ENCODE measurements at regions not wholly inside any gene's neighbourhood (a gene's known extent, or its start where the extent isn't known, plus 50 kb on each side); places are given as distances from the start of the nearest gene placed in this dataset.
A peak's percentile ranks its signal among the peaks of the same experiment; 100 is the strongest.
"Not testable (repeated sequence)": the region's sequence is repeated elsewhere in the genome, so short reads cannot be mapped to it uniquely, and the experiment has no call there.

DNA sequence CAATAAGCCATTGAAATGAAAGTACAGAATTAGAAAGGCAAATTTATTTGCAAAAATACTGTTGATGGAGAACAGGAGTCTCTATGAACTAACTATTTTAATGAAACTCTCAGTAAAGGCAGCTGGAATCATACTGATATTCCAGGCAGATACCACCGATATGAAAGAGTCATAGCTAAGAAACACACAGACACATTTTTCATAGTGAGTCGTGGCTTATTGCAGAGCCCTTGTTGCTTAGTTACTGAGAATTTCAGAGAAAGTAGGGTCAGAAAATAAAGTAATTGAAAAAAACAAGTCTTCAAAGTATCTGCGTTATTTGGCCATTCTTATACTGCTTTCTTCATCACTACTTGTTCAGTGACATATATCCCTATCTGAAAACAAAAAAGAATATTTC is 1890.9 kb downstream of the PCDH9 start:
- Mint-ChIP-seq H3K27ac (ENCODE audit: unreplicated experiment) (no peak overlapping the region), H3K4me3 (ENCODE audit: unreplicated experiment) (no peak overlapping the region)
- DNase-seq (ENCODE audit: low spot score): no peak

DNA sequence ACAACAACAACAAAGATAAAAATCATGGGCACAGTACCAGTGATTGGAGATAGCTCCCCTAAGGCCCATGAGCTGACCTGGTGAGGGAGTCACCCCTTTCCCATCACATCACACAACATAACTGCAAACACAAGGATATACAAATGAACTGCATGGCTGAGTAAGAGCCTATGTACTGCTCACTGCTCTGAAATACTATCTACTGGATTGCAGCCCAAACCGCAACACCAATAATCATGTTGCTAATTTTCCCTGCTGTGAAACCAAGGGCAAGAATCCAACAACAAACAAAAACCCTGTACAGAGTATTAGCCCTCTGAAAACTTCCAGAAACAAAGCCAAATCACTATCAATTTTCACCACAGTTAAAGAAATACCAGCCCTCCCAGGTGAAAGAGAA is 1893.2 kb downstream of the PCDH9 start:
- H3K9me3 Mint-ChIP-seq (ENCODE audit: low read depth): peaks cover 8% of the 10 kb centered on the region
- peaks cover 7% of the 10 kb centered on the region for H3K4me1 Mint-ChIP-seq (ENCODE audit: low read depth)
- H3K4me3 Mint-ChIP-seq (ENCODE audit: unreplicated experiment): no peak overlapping the region
- no peak overlapping the region for H3K27ac Mint-ChIP-seq (ENCODE audit: unreplicated experiment)
- no peaks in the 10 kb centered on the region for H3K27me3 Mint-ChIP-seq (ENCODE audit: low read depth)
- TF ChIP-seq, protein P1, sequence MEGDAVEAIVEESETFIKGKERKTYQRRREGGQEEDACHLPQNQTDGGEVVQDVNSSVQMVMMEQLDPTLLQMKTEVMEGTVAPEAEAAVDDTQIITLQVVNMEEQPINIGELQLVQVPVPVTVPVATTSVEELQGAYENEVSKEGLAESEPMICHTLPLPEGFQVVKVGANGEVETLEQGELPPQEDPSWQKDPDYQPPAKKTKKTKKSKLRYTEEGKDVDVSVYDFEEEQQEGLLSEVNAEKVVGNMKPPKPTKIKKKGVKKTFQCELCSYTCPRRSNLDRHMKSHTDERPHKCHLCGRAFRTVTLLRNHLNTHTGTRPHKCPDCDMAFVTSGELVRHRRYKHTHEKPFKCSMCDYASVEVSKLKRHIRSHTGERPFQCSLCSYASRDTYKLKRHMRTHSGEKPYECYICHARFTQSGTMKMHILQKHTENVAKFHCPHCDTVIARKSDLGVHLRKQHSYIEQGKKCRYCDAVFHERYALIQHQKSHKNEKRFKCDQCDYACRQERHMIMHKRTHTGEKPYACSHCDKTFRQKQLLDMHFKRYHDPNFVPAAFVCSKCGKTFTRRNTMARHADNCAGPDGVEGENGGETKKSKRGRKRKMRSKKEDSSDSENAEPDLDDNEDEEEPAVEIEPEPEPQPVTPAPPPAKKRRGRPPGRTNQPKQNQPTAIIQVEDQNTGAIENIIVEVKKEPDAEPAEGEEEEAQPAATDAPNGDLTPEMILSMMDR (IDR thresholded peaks at IDR 0.05): no peak
- H3K36me3 Mint-ChIP-seq (ENCODE audit: low read depth): peaks cover 2% of the 10 kb centered on the region
- no peak for DNase-seq (ENCODE audit: low spot score)

More for the DNA sequence above, 1890.9 kb downstream of the PCDH9 start:
- H3K9me3 Mint-ChIP-seq (ENCODE audit: low read depth): peaks cover 8% of the 10 kb centered on the region
- TF ChIP-seq, protein P1 (IDR thresholded peaks at IDR 0.05): no peak
- peaks cover 21% of the 10 kb centered on the region for H3K4me1 Mint-ChIP-seq (ENCODE audit: low read depth)
- H3K27me3 Mint-ChIP-seq (ENCODE audit: low read depth): no peaks in the 10 kb centered on the region
- H3K36me3 Mint-ChIP-seq (ENCODE audit: low read depth): peaks cover 2% of the 10 kb centered on the region

DNA sequence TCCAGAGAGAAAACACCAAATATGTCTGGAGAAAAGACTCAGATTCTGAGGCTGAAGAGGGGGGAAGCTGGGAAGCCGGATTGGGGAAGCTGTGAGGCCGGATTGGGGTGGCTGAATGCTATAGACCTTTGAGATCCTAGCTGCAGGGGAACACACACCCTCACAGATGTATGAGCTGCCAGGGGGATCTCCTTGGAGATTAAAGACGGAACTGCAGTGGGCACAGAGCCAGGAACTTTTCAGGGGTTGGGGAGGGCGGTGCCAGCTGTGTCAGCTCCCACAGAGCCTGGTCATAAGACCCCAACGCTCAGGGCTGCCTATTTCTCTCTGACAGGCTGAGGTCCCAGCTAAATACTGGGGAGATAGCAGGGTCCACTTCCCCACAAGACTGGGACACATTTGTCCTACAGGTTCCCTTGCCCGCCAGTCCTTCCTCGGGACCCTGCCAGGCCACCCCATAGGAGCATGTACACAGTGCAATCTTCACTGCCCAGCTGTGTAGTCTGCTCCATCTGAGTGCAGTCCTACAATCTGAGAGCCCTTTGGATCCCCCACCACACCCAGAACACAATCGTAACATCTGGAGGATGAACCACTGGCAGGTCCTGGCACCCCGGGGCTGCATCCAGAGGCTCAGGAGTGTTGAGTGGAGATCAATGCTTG is 1893.9 kb downstream of the PCDH9 start:
- Mint-ChIP-seq H3K27ac (ENCODE audit: unreplicated experiment) (no peak overlapping the region), H3K9me3 (ENCODE audit: low read depth) (peaks cover 8% of the 10 kb centered on the region), H3K4me1 (ENCODE audit: low read depth) (peaks cover 10% of the 10 kb centered on the region), H3K36me3 (ENCODE audit: low read depth) (peaks cover 2% of the 10 kb centered on the region), H3K27me3 (ENCODE audit: low read depth) (no peaks in the 10 kb centered on the region), H3K4me3 (ENCODE audit: unreplicated experiment) (no peak overlapping the region)
- DNase-seq (ENCODE audit: low spot score): no peak
- TF ChIP-seq, protein P1 (IDR thresholded peaks at IDR 0.05): no peak

DNA sequence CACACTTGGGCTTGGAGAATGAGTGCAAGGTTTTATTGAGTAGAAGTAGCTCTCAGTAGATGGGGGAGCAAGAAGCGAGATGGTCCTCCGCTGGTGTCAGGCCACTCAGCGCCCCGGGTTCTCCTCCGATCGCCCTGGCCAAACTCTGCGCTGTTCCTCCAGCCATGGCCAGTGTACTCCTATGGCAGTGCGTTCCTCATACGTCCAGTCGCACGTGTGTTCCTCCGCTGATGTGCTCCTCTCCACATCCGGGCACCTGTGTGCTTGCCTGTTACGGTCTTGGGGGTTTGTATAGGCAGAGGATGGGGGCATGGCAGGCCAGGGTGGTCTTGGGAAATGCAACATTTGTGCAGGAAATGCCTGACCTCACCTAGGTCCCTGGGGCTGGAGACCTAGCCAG is 1899.4 kb downstream of the PCDH9 start:
- TF ChIP-seq, protein P1 (IDR thresholded peaks at IDR 0.05): no peak
- no peaks in the 10 kb centered on the region for H3K27me3 Mint-ChIP-seq (ENCODE audit: low read depth)
- DNase-seq (ENCODE audit: low spot score): peak; percentile 56
- H3K4me3 Mint-ChIP-seq (ENCODE audit: unreplicated experiment): no peak overlapping the region
- peaks cover 1% of the 10 kb centered on the region for H3K36me3 Mint-ChIP-seq (ENCODE audit: low read depth)
- H3K27ac Mint-ChIP-seq (ENCODE audit: unreplicated experiment): no peak overlapping the region
- H3K9me3 Mint-ChIP-seq (ENCODE audit: low read depth): no peaks in the 10 kb centered on the region
- H3K4me1 Mint-ChIP-seq (ENCODE audit: low read depth): peaks cover 4% of the 10 kb centered on the region

DNA sequence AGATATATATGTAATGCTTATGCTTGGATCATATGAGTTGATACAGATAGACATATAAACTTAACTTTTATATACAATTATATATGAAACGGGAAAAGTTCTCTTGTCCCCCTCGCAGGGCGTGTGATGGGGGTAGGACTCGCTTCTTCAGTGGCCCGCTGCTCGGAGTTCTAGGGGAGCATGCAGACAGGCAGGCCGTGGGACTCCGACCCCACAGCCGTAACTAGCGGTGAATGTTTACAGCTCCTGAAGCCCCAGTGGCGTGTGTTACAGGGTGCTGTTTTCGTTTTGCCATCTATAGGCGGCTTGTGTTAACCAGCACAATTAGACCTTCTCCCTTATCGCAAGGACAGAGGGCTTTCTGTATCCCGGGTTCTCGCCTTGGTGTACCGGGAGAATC is 1899.8 kb downstream of the PCDH9 start:
- H3K9me3 Mint-ChIP-seq (ENCODE audit: low read depth): no peaks in the 10 kb centered on the region
- H3K36me3 Mint-ChIP-seq (ENCODE audit: low read depth): peaks cover 1% of the 10 kb centered on the region
- no peak overlapping the region for H3K27ac Mint-ChIP-seq (ENCODE audit: unreplicated experiment)
- no peaks in the 10 kb centered on the region for H3K27me3 Mint-ChIP-seq (ENCODE audit: low read depth)
- peaks cover 4% of the 10 kb centered on the region for H3K4me1 Mint-ChIP-seq (ENCODE audit: low read depth)
- no peak overlapping the region for H3K4me3 Mint-ChIP-seq (ENCODE audit: unreplicated experiment)
- peak; percentile 67 for DNase-seq (ENCODE audit: low spot score)
- TF ChIP-seq, protein P1 (IDR thresholded peaks at IDR 0.05): no peak

DNA sequence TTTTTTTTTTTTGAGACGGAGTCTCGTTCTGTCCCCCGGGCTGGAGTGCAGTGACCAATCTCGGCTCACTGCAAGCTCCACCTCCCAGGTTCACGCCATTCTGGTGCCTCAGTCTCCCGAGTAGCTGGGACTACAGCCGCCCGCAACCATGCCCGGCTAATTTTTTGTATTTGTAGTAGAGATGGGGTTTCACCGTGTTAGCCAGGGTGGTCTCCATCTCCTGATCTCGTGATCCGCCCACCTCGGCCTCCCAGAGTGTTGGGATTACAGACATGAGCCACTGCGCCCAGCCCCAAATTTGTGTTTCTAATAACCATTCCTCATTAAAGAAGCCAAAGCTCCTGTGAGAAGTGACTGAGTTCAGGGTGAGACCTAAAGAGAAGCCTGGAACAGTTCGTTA is 1906.9 kb downstream of the PCDH9 start:
- peaks cover 12% of the 10 kb centered on the region for H3K4me1 Mint-ChIP-seq (ENCODE audit: low read depth)
- H3K9me3 Mint-ChIP-seq (ENCODE audit: low read depth); H3K27me3 Mint-ChIP-seq (ENCODE audit: low read depth); H3K4me3 Mint-ChIP-seq (ENCODE audit: unreplicated experiment); H3K36me3 Mint-ChIP-seq (ENCODE audit: low read depth); H3K27ac Mint-ChIP-seq (ENCODE audit: unreplicated experiment): not testable (repeated sequence)
- peak; percentile 53 for DNase-seq (ENCODE audit: low spot score)

DNA sequence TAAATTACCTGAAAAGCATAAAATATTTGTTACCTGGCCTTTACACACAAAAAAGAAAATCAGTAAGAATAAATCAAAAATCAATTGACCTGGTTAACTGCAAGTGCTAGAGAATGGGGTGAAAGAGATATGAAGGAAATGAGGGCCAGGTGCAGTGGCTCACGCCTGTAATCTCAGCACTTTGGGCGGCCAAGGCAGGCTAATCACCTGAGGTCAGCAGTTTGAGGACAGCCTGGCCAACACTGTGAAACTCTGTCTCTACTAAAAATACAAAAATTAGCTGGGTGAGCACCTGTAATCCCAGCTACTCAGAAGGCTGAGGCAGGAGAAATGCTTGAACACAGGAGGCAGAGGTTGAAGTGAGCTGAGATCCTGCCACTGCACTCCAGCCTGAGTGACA is 1908.7 kb downstream of the PCDH9 start:
- not testable (repeated sequence) for H3K27ac Mint-ChIP-seq (ENCODE audit: unreplicated experiment); H3K9me3 Mint-ChIP-seq (ENCODE audit: low read depth); H3K4me3 Mint-ChIP-seq (ENCODE audit: unreplicated experiment); H3K27me3 Mint-ChIP-seq (ENCODE audit: low read depth); DNase-seq (ENCODE audit: low spot score); H3K36me3 Mint-ChIP-seq (ENCODE audit: low read depth)
- peaks cover 12% of the 10 kb centered on the region for H3K4me1 Mint-ChIP-seq (ENCODE audit: low read depth)
